Mesenchymal stem cell (in vitro differentiated cells and primary cell): ENCODE measurements at regions not wholly inside any gene's neighbourhood (a gene's known extent, or its start where the extent isn't known, plus 50 kb on each side); places are given as distances from the start of the nearest gene placed in this dataset.
"Not testable (repeated sequence)": the region's sequence is repeated elsewhere in the genome, so short reads cannot be mapped to it uniquely, and the experiment has no call there.

Source experiments
- DNase-seq: peaks from one replicate; pipeline ENCODE4 v3.0.0-alpha.2; 2013
- H2AFZ ChIP-seq: one replicate; pipeline ENCODE4 v1.6.1; 2013; ENCODE audit warnings: low read depth, mild to moderate bottlenecking, control low read depth, inconsistent platforms, low read length, moderate library complexity
- H2AK5ac ChIP-seq: 2 replicates; pipeline ENCODE4 v1.6.1; 2013; ENCODE audit warnings: low read length, moderate library complexity, mild to moderate bottlenecking, inconsistent platforms; ENCODE audit not compliant: severe bottlenecking
- H2BK120ac ChIP-seq: one replicate; pipeline ENCODE4 v1.6.1; 2013; ENCODE audit warnings: low read depth, mild to moderate bottlenecking, inconsistent platforms, low read length, moderate library complexity
- H2BK12ac ChIP-seq, 2 experiments: one replicate each; pipeline ENCODE4 v1.6.1; 2013; ENCODE audit warnings: inconsistent platforms in 2 of 2, low read length in 2 of 2, mild to moderate bottlenecking in 2 of 2, moderate library complexity in 2 of 2, control low read depth in 1 of 2
- H2BK15ac ChIP-seq: one replicate; pipeline ENCODE4 v1.6.1; 2013; ENCODE audit warnings: mild to moderate bottlenecking, low read depth, inconsistent platforms; ENCODE audit not compliant: poor library complexity, severe bottlenecking
- H2BK5ac ChIP-seq: 2 replicates; pipeline ENCODE4 v1.6.1; 2013; ENCODE audit warnings: low read depth, mild to moderate bottlenecking, low read length, control low read depth, inconsistent platforms; ENCODE audit not compliant: poor library complexity, severe bottlenecking
- H3K14ac ChIP-seq, 2 experiments: one replicate each; pipeline ENCODE4 v1.6.1; 2013; ENCODE audit warnings: inconsistent platforms in 2 of 2, low read length in 2 of 2, control low read depth in 1 of 2, mild to moderate bottlenecking in 1 of 2, moderate library complexity in 1 of 2
- H3K18ac ChIP-seq, 2 experiments: one replicate each; pipeline ENCODE4 v1.6.1; 2013; ENCODE audit warnings: inconsistent platforms in 2 of 2, low read length in 2 of 2, control low read depth in 1 of 2, low read depth in 1 of 2, mild to moderate bottlenecking in 1 of 2
- H3K23ac ChIP-seq, 2 experiments: one replicate each; pipeline ENCODE4 v1.6.1; 2013; ENCODE audit warnings: inconsistent platforms in 2 of 2, low read length in 2 of 2, mild to moderate bottlenecking in 2 of 2, moderate library complexity in 2 of 2, control low read depth in 1 of 2
- H3K27ac ChIP-seq: 2 replicates; pipeline ENCODE4 v1.5.1; 2013; ENCODE audit warnings: mild to moderate bottlenecking, moderate library complexity, low read length, control low read depth, inconsistent platforms; ENCODE audit not compliant: poor library complexity, severe bottlenecking
- H3K27me3 ChIP-seq, 2 experiments: 2 replicates each; pipeline versions ENCODE4 v1.6.1 to v1.7.0; 2013; ENCODE audit warnings: low read length in 2 of 2, mild to moderate bottlenecking in 2 of 2, moderate library complexity in 2 of 2, control low read depth in 1 of 2, inconsistent platforms in 1 of 2; ENCODE audit not compliant: control insufficient read depth in 1 of 2, insufficient read depth in 1 of 2
- H3K36me3 ChIP-seq, 2 experiments: 2 replicates each; pipeline versions ENCODE4 v1.6.1 to v1.7.0; 2013; ENCODE audit warnings: low read length in 2 of 2, control low read depth in 1 of 2, inconsistent platforms in 1 of 2, low read depth in 1 of 2, mild to moderate bottlenecking in 1 of 2; ENCODE audit not compliant: insufficient read depth in 2 of 2, control insufficient read depth in 1 of 2
- H3K4ac ChIP-seq, 2 experiments: one replicate each; pipeline ENCODE4 v1.6.1; 2013; ENCODE audit warnings: inconsistent platforms in 2 of 2, low read length in 2 of 2, mild to moderate bottlenecking in 2 of 2, moderate library complexity in 2 of 2, control low read depth in 1 of 2, low read depth in 1 of 2
- H3K4me1 ChIP-seq: 2 replicates; pipeline ENCODE4 v1.6.1; 2013; ENCODE audit warnings: low read depth, low read length, control low read depth; ENCODE audit not compliant: control insufficient read depth, insufficient read depth
- H3K4me2 ChIP-seq: 2 replicates; pipeline ENCODE4 v1.6.1; 2013; ENCODE audit warnings: low read length, mild to moderate bottlenecking, inconsistent platforms; ENCODE audit not compliant: poor library complexity, severe bottlenecking
- H3K4me3 ChIP-seq, 2 experiments: 2 replicates each; pipeline versions ENCODE4 v1.5.1 to v1.7.0; 2013; ENCODE audit warnings: low read length in 2 of 2, mild to moderate bottlenecking in 2 of 2, control low read depth in 1 of 2, low read depth in 1 of 2; ENCODE audit not compliant: insufficient read depth in 1 of 2
- H3K79me1 ChIP-seq: replicated peaks from 2 replicates; pipeline ENCODE4 v1.6.1; 2013; ENCODE audit warnings: mild to moderate bottlenecking, control low read depth, low read length, inconsistent platforms; ENCODE audit not compliant: poor library complexity, severe bottlenecking
- H3K9ac ChIP-seq: 2 replicates; pipeline ENCODE4 v1.7.0; 2013; ENCODE audit warnings: mild to moderate bottlenecking, low read length, moderate library complexity
- H3K9me3 ChIP-seq: 2 replicates; pipeline ENCODE4 v1.7.0; 2013; ENCODE audit warnings: mild to moderate bottlenecking, low read length; ENCODE audit not compliant: control insufficient read depth
- H4K8ac ChIP-seq: one replicate; pipeline ENCODE4 v1.6.1; 2013; ENCODE audit warnings: inconsistent platforms, mild to moderate bottlenecking, low read length, moderate library complexity
- H4K91ac ChIP-seq: one replicate; pipeline ENCODE4 v1.6.1; 2013; ENCODE audit warnings: mild to moderate bottlenecking, low read length, inconsistent platforms
- WGBS: methylation state at CpG from one replicate; pipeline ENCODE4 v1.1.7; 2013; ENCODE audit warnings: mixed read lengths; 5-methylcytosine and 5-hydroxymethylcytosine counted together

- Histone ChIP-seq H3K9ac (no peak overlapping the region), H2AFZ (no peak overlapping the region), H3K4me2 (no peak overlapping the region), H4K8ac (no peak overlapping the region), H3K23ac (no peak overlapping the region), H2BK12ac (no peak overlapping the region), H3K9me3 (peaks cover 4% of the 10 kb centered on the region), H3K4ac (no peak overlapping the region), H3K79me1 (no peaks in the 10 kb centered on the region), H3K36me3 (no peaks in the 10 kb centered on the region), H3K27ac (no peak overlapping the region), H3K4me3 (no peak overlapping the region), H2BK120ac (no peak overlapping the region), H3K27me3 (no peaks in the 10 kb centered on the region), H2AK5ac (no peak overlapping the region), H2BK15ac (no peak overlapping the region), H2BK5ac (no peak overlapping the region), H4K91ac (no peak overlapping the region), H3K14ac (no peak overlapping the region), H3K4me1 (no peaks in the 10 kb centered on the region), H3K18ac (no peak overlapping the region)
- DNase-seq, result no peak
- 79% methylated on average over 2 of the region's 2 CpGs for WGBS
These were observed 90.3 kb upstream of the CDH2 start for GRCh38 chr18:28267276-28267675.

GRCh38 chr18:28256166-28256565, 79.2 kb upstream of the CDH2 start:
- no peak overlapping the region for H3K4ac ChIP-seq
- H3K9me3 ChIP-seq, result no peaks in the 10 kb centered on the region
- H3K27ac ChIP-seq, result no peak overlapping the region
- H3K23ac ChIP-seq, result no peak overlapping the region
- H3K14ac ChIP-seq, result no peak overlapping the region
- WGBS, result no CpG with 5 or more reads among the region's 2 CpGs
- H3K79me1 ChIP-seq, result no peaks in the 10 kb centered on the region
- no peak overlapping the region for H2BK5ac ChIP-seq
- H3K18ac ChIP-seq, result no peak overlapping the region
- H2BK15ac ChIP-seq, result no peak overlapping the region
- no peak for DNase-seq
- no peak overlapping the region for H2AFZ ChIP-seq
- no peak overlapping the region for H3K4me3 ChIP-seq
- no peak overlapping the region for H3K9ac ChIP-seq
- no peak overlapping the region for H3K4me2 ChIP-seq
- H2BK120ac ChIP-seq, result no peak overlapping the region
- H3K4me1 ChIP-seq, result no peaks in the 10 kb centered on the region
- no peaks in the 10 kb centered on the region for H3K27me3 ChIP-seq
- no peaks in the 10 kb centered on the region for H3K36me3 ChIP-seq
- no peak overlapping the region for H2BK12ac ChIP-seq
- no peak overlapping the region for H4K8ac ChIP-seq
- H2AK5ac ChIP-seq, result no peak overlapping the region
- no peak overlapping the region for H4K91ac ChIP-seq

GRCh38 chr18:28248653-28249052, 71.7 kb upstream of the CDH2 start:
- Histone ChIP-seq H2AK5ac (no peak overlapping the region), H2BK12ac (no peak overlapping the region), H3K9ac (no peak overlapping the region), H4K8ac (no peak overlapping the region), H3K79me1 (no peaks in the 10 kb centered on the region), H3K4ac (no peak overlapping the region), H3K27ac (no peak overlapping the region), H2BK5ac (no peak overlapping the region), H3K4me3 (no peak overlapping the region), H2BK15ac (no peak overlapping the region), H3K9me3 (no peaks in the 10 kb centered on the region), H3K36me3 (no peaks in the 10 kb centered on the region), H3K4me2 (no peak overlapping the region), H3K27me3 (no peaks in the 10 kb centered on the region), H3K4me1 (no peaks in the 10 kb centered on the region), H2AFZ (no peak overlapping the region), H4K91ac (no peak overlapping the region), H3K14ac (no peak overlapping the region), H2BK120ac (no peak overlapping the region), H3K23ac (no peak overlapping the region), H3K18ac (no peak overlapping the region)
- DNase-seq, result no peak

GRCh38 chr18:28240626-28241025, 63.7 kb upstream of the CDH2 start:
- H3K27ac ChIP-seq, H2AFZ ChIP-seq, H2BK12ac ChIP-seq, H3K9ac ChIP-seq, H3K4me1 ChIP-seq, H2BK120ac ChIP-seq, H3K4me3 ChIP-seq, H3K79me1 ChIP-seq, H2BK5ac ChIP-seq, H4K8ac ChIP-seq, H2BK15ac ChIP-seq, H3K14ac ChIP-seq, H3K18ac ChIP-seq, DNase-seq, H3K27me3 ChIP-seq, H3K4ac ChIP-seq, H3K36me3 ChIP-seq, H3K9me3 ChIP-seq, H3K23ac ChIP-seq, H4K91ac ChIP-seq, H2AK5ac ChIP-seq, H3K4me2 ChIP-seq: not testable (repeated sequence)
- WGBS, result 74% methylated on average over 14 of the region's 16 CpGs
